Prostate gland (tissue), 2 donors: ENCODE measurements at regions not wholly inside any gene's neighbourhood (a gene's known extent, or its start where the extent isn't known, plus 50 kb on each side); places are given as distances from the start of the nearest gene placed in this dataset.

ENCODE experiments used
- CTCF ChIP-seq, 4 experiments: fragments of 200-600 bp in 2 of 4; fragments of 450-650 bp in 2 of 4; sonication (generic) in 2 of 4; IDR thresholded peaks; 1 replicate in 3 of 4; 2 replicates in 1 of 4; pipeline ENCODE4 v1.5.1; 2016 to 2019; ENCODE audit warnings: antibody characterized with exemption in 4 of 4, mild to moderate bottlenecking in 2 of 4, moderate library complexity in 2 of 4
- POLR2A ChIP-seq: fragments of 450-650 bp; IDR thresholded peaks from one replicate; pipeline ENCODE4 v1.6.1; 2016; ENCODE audit warnings: antibody characterized with exemption, mild to moderate bottlenecking
- POLR2AphosphoS5 ChIP-seq: sonication (generic); formaldehyde crosslinking; IDR thresholded peaks from one replicate; pipeline ENCODE4 v1.6.1; 2017; ENCODE audit warnings: antibody characterized with exemption

GRCh38 chr7:10593080-10593479 is 380.6 kb upstream of the PHF14 start:
- TF ChIP-seq CTCF (IDR thresholded peaks at IDR 0.05) (no peak), POLR2AphosphoS5 (no peak), POLR2A (no peak)
